Erythroblast (primary cell): ENCODE measurements at regions not wholly inside any gene's neighbourhood (a gene's known extent, or its start where the extent isn't known, plus 50 kb on each side); places are given as distances from the start of the nearest gene placed in this dataset.

Experiments used
- DNase-seq, 2 experiments: peaks; one replicate each; lab custom pipeline; 2025; lab: John Stamatoyannopoulos, UW
- GATA1 ChIP-seq: IDR thresholded peaks from 2 replicates; pipeline ENCODE4 v1.6.1; 2011; ENCODE audit warnings: low read depth, mild to moderate bottlenecking, control low read depth, low read length, moderate library complexity
- POLR2A ChIP-seq: IDR thresholded peaks from 2 replicates; pipeline ENCODE4 v1.6.1; 2011; ENCODE audit warnings: mild to moderate bottlenecking, low read length

DNA sequence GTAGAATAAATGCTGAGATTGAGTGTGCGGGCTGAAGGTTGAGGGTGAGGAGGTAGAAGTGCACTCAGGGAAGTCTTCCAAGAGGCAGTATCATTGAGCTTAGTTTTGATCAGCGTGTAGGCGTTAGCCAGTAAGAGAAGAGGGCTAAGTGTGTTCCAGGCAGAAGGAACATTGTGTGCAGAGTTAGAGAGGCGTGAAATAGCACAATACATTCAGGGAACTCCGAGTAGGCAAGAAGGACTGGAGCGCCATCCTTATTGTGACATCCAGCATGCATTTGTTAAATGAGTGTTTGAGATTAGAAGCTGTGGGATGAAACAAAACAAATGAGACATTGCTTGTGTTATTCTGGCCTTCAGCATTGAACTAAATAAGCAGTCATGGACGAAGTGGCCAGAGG lies 140.9 kb upstream of the MKLN1 start:
- no peak for TF ChIP-seq POLR2A
- TF ChIP-seq GATA1: no peak
- no peak for DNase-seq

DNA sequence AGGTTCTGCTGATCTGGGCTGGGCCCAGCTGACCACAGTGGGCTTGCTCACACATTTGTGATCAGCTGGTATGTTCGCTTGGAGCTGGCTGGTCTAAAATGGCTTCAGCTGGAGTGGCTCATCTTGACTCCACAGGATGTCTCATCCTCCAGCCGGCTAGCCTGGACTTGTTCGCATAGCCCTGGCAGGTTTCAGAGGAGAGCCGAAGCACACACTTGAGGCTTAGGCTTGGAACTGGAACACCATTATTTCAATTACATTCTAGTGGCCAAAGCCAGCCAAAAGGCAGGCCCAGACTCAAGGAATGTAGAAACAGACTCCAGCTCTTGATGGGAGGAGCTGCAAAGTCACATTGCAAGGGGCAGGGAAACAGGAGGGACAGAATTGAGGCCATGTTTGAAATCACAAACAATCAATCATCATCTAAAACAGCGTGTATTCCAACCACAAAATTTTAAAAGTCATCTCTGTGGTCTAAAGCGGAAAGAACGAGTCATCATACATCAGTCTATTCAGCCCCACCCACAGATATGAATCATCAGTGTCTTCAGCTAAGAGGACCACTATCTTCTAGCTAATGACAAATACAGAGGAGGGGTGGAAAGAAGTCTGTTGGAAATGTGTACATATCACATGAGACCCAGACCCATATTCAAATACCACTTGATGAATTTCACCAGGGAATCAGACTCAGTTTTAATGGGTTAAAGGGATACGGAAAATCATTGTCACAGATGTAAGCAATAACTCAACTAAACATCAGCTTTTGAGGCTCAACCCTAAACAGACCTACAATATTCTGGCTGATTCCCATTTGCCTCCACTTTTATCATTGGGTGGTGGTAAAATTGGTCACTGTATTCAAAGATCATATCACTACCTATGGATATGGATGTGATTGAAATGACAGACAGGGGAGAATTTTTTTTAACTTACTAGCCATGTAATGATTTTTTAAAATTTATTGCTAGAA lies 139.0 kb upstream of the MKLN1 start:
- peak; percentile 18 to 55 for DNase-seq
- TF ChIP-seq POLR2A (no peak), GATA1 (no peak)

DNA sequence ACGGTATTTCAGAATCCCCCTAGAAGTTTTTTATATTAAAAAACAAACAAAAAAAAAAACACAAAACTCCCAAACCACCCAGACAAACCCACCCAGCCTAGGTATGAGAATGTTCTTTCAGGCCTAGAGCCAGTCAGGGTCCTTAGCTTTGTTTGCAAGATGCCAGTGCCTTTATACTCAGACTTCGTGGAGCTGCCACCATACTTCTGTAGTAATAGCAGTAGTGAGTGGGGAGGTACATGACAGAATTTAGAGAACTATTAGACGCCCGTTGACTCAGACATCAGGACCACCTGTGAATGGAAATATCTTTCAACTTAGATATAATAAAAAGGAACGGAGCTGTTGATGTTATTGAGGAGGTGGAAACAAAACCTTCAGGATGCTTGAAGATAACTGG lies 138.2 kb upstream of the MKLN1 start:
- no peak for DNase-seq
- TF ChIP-seq GATA1 (no peak), POLR2A (no peak)

DNA sequence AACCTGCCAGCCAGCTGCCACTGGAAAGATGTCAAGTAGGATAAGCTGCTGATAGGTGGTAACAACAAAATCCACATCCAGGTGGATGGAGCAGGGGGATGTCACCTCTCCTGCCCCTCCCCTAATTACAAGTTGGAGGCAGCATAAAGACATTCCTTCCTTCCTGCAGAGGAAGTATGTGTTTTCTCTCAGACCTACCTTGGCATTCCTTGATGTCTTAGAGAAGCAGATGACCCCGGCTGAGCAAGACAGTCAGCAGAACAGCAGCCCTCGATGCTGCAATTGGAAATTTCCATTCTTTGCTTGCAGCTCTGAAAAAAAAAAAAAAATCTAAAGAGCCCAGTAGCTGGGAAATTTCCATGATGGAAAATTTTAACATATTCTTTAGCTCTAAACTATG lies 137.5 kb upstream of the MKLN1 start:
- no peak for DNase-seq
- TF ChIP-seq GATA1 (no peak), POLR2A (no peak)

DNA sequence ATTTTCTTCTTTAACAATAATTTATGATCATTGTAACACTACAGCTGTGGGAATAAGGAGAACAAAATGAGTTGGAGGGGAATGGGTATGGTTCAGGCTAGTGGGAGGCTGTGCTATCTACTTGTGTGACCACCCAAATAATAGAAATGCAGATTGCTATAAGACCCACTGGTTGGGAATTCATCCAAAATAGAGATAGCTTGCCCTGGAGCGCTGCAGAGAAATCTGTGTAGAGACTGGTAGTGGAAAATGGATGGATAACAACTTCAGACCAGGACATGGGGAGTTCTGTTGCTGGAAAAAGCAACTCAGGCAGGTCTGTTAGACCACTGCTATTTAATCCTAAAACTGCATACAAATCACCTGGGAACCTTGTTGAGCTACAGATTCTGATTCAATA lies 137.1 kb upstream of the MKLN1 start:
- no peak for TF ChIP-seq GATA1
- TF ChIP-seq POLR2A: no peak
- DNase-seq: no peak

DNA sequence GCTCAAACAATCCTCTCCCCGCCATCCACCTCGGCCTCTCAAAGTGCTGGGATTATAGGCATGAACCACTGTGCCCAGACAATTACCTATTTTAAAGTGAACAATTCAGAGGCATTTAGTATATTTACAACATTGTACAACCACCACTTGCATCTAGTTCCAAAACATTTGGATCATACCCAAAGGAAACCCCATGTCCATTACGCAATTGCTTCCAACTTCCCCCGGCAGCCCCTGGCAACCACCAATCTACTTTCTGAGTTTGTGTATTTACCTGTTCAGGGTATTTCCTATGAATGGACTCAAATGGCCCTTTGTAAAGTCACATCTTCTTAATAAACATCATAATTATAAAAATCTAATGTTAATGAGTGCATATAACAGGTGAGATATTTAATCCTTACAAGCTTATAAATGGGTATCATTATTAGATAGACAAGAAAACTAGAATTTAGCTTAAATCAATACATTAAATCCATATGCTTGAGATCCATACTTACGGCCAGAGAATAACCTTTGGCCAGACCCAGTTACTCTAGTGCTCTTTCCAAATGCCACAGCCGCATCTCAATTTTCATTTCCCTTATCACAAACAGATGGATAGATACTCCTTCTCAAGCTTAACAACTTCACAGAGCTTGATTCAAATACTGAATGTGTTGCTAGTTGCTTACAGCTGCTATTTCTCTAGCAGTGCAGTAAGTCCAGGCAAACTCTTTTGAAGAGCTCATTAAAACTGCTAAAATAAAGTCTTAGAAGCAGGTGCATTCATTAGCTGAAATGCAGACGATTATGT lies 133.4 kb upstream of the MKLN1 start:
- DNase-seq: no peak
- TF ChIP-seq POLR2A (no peak), GATA1 (no peak)

DNA sequence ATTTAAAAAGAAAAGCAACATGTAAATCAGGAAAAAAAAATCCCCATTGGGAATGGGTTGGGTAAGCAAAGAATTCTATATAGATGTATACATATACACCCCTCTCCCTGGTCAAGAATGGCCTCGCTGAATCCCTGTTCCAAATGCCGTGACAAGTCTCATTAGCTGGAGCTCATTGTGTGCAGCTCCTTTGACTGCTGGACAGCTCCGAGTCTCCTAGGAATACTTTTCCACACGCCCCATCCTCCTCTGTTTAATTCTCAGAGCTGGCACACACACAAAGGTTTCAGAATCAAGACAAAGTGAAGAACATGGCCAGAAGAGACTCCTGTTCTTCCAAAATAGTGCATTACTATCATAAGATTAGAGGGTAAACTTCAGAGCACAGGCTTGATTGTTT lies 130.9 kb upstream of the MKLN1 start:
- no peak for DNase-seq
- TF ChIP-seq POLR2A (no peak), GATA1 (no peak)

DNA sequence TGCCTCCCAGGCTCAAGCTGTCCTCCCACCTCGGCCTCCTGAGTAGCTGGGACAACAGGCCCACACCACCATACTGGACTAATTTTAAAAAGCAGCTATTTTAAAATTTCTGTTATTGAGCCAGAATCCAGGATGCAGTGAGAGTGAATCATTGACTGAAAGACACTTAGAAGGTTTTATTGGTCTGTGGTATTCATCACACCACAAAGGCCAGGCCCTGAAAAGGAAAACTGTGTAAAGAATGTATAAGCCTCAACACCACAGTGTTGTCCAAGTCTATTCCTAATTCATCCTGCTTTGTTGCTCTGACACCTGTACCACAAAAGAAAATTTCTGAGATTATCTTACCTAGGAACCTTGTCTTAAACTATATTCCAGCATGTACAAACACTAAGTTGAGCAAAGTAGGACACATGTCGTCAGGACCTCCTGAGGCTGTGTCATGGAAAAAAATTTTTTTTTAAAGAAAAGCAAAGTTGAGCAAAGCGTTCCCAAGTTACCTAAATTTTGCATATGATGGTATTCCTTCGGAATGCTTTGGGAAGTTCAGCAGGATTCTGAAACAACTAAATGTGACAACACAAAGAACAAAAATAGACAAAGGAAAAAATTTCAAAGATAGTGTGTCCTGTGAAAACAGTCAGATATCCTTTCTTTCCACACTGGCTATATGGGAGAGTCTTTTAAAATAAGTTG lies 129.6 kb upstream of the MKLN1 start:
- DNase-seq: no peak
- TF ChIP-seq POLR2A (no peak), GATA1 (no peak)

DNA sequence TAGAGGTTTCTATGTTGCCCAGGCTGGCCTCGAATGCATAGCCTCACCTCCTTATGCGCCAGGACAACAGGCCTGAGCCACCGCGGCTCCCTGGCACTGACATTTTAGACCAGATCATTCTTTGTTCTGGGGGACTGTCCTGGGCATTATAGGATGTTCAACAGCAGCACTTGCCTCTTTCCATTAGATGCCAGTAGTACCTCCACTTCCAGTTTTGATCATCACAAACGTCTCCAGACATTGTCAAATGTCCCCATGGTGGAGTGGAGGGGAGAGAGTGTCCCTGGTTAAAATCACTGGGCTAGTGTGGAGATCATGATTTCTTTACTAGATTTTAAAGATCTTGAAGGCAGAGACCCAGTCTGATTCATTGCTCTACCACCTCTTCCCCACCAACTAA lies 125.2 kb upstream of the MKLN1 start:
- no peak for TF ChIP-seq GATA1
- TF ChIP-seq POLR2A: no peak
- DNase-seq: no peak

DNA sequence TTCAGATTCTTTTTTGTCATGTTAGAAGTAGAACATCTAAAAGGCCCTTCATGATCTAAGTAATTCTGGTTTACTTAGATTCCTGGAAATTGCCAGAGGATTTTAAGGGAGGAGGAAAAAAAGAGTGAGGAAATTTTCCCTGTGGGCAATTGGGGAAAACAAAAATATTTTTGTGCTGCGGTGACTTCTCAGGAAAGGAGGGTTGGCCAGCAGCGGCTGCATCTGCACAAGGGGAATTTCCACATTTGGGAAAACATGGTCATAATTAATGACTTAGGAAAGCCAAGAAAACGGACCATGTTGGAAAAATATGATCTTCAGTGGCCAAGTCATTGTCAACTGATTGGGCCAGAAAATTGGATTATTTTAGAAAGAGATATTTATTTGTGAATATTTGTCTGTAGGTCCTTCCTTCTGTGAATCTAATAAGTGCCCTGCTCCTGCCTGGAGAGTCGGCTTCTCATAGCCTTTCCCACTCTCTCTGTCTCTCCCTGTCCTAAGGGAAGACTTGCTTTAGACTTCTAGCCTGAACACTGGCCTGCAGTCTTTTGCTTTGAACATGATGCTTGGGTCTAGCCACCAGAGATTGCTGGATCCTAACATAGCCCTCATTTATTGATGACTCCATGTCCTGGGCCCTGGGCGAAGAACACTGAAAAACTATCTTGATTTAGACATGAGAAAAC lies 124.2 kb upstream of the MKLN1 start:
- no peak for TF ChIP-seq GATA1
- no peak for TF ChIP-seq POLR2A
- no peak for DNase-seq

DNA sequence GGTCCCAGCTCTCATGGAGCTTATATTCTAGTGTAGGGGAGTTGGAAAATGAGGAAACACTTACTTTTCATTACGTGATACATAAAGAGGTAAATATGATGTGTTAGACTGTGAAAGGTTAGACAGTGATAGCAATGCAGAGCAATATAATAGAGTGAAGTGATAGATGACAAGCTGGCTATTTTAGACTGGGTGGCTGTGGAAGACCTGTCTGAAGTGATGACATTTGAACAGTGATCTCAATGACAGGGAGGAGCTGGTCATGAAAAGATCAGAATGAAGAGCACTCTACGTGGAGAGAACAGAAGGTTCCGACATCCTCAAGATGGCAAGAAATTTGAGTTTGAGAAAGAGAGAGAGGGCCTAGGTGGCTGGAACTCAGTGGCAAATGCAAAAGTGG lies 118.9 kb upstream of the MKLN1 start:
- no peak for DNase-seq
- TF ChIP-seq POLR2A (no peak), GATA1 (no peak)

DNA sequence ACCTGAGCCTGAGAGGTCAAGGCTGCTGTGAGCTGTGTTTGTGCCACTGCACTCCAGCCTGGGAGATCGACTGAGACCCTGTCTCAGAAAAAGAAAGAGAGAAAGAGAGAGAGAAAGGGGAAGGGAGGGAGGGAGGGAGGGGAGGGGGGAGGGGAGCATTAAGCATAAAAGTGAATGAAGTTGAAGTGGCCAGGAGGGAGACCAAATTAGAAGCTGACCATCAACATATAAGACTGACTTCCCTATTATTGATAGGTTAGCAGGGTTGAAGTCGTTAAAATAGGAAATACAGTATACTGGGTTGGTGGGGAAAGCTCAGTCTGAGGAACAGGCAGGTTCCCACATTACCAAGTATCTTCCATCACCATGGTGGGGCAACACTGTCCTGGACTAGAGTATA lies 117.1 kb upstream of the MKLN1 start:
- TF ChIP-seq POLR2A (no peak), GATA1 (no peak)
- DNase-seq: no peak

DNA sequence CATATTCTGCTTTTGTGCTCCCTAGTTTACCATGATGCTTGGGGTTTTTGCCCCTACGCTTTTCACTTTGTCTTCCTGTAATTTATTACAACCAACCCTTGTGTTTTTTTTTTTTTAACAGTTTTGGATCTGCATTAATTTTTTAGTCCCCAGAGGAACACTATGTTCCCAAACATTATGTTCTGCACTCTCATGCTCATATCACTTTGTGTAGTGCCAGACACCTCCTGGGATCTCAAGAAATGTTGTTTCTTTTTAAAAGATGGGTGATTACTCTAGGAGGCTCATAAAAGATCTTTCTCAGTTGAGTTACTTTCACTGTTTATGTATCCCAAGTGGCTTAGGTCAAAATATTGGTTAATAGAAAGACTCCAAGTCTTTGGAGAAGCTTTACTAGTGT lies 116.2 kb upstream of the MKLN1 start:
- TF ChIP-seq GATA1: no peak
- TF ChIP-seq POLR2A: no peak
- no peak for DNase-seq

DNA sequence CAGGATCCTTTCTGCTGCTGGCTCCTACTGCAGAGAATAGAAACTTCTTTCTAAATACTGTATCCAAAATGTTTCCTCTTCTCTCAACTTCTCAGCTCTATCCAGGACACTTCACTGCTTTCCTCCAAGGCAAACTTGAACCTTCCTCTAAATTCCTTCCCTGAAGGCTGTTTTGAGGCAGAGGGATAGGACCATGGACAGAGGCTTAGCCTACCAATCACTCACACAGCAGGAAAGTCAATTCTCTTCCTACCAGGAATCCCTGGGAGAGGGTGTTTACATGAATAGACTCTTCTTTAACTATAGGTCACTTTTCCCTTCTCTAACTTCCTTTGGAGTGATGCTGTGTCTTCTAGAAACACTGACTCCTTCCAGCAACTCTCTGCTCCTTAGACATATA lies 115.6 kb upstream of the MKLN1 start:
- DNase-seq: no peak

DNA sequence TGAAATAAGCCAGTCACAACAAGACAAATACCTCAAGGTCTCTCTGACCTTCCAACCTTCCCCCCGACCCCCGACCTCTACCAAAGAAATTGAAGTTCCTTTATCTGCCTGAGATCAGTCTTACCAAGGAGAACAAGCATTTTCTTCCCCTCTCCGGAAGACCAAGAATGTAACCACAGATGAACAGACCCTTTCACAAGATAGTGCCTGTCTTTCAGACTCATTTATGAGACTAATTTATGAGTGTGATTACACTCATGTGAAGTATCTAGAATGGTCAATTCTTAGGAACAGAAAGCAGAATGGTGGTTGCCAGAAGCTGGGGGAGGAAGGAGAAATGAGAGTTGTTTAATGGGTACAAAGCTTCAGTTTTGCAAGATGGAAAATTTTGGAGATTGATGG lies 108.9 kb upstream of the MKLN1 start:
- TF ChIP-seq GATA1 (no peak), POLR2A (no peak)
- DNase-seq: no peak

More for the DNA sequence above, 115.6 kb upstream of the MKLN1 start:
- TF ChIP-seq GATA1 (no peak), POLR2A (no peak)
